Gastroesophageal sphincter (tissue), 3 donors: ENCODE measurements at regions not wholly inside any gene's neighbourhood (a gene's known extent, or its start where the extent isn't known, plus 50 kb on each side); places are given as distances from the start of the nearest gene placed in this dataset.
"Not testable (repeated sequence)": the region's sequence is repeated elsewhere in the genome, so short reads cannot be mapped to it uniquely, and the experiment has no call there.

Experiments used
- POLR2A ChIP-seq, 2 donors: fragments of 450-650 bp; IDR thresholded peaks; one replicate each; pipeline ENCODE4 v1.6.1; 2017; ENCODE audit warnings: antibody characterized with exemption in 2 of 2, mild to moderate bottlenecking in 2 of 2, moderate library complexity in 1 of 2
- POLR2AphosphoS5 ChIP-seq: sonication (generic); formaldehyde crosslinking; IDR thresholded peaks from one replicate; pipeline ENCODE4 v1.6.1; 2017; ENCODE audit warnings: antibody characterized with exemption
- TF ChIP-seq, protein P1 (sequence below), 4 experiments: fragments of 200-600 bp in 2 of 4; fragments of 450-650 bp in 2 of 4; sonication (generic) in 1 of 4; IDR thresholded peaks; one replicate each; pipeline ENCODE4 v1.5.1; 2017 to 2019; ENCODE audit warnings: antibody characterized with exemption in 4 of 4, mild to moderate bottlenecking in 2 of 4, moderate library complexity in 2 of 4

DNA sequence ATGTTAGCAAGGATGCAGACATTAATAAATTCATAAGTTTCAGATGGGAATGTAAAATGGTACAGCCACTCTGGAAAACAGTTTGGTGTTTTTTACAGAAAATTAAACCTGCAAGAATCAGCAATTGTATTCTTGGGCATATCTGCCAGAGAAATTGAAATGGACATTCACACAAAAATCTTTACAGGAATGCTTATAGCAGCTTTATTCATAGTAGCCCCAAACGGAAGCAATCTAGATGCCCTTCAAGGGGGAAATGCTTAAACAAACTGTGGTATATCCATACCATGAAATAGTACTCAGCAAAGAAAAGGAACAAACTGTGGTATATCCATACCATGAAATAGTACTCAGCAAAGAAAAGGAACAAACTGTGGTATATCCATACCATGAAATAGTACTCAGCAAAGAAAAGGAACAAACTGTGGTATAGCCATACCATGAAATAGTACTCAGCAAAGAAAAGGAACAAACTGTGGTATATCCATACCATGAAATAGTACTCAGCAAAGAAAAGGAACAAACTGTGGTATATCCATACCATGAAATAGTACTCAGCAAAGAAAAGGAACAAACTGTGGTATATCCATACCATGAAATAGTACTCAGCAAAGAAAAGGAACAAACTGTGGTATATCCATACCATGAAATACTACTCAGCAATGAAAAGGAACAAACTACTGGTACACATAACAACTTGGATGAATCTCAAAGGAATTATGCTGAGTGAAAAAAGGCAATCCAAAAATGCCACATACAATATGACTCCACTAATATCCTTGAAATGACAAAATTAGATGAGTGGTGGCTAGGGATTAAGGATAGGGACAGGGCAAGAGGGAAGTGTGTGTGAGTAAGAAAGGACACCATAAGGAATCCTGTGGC lies 484.0 kb downstream of the SHISA9 start:
- TF ChIP-seq, protein P1, sequence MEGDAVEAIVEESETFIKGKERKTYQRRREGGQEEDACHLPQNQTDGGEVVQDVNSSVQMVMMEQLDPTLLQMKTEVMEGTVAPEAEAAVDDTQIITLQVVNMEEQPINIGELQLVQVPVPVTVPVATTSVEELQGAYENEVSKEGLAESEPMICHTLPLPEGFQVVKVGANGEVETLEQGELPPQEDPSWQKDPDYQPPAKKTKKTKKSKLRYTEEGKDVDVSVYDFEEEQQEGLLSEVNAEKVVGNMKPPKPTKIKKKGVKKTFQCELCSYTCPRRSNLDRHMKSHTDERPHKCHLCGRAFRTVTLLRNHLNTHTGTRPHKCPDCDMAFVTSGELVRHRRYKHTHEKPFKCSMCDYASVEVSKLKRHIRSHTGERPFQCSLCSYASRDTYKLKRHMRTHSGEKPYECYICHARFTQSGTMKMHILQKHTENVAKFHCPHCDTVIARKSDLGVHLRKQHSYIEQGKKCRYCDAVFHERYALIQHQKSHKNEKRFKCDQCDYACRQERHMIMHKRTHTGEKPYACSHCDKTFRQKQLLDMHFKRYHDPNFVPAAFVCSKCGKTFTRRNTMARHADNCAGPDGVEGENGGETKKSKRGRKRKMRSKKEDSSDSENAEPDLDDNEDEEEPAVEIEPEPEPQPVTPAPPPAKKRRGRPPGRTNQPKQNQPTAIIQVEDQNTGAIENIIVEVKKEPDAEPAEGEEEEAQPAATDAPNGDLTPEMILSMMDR (IDR thresholded peaks at IDR 0.05), result not testable (repeated sequence)
- not testable (repeated sequence) for TF ChIP-seq POLR2AphosphoS5; POLR2A (IDR thresholded peaks at IDR 0.05)
